ENCODE measurements at regions not wholly inside any gene's neighbourhood (a gene's known extent, or its start where the extent isn't known, plus 50 kb on each side); places are given as distances from the start of the nearest gene placed in this dataset.

GRCh38 chr12:89906178-89906577 lies 197.5 kb upstream of the ATP2B1 start:
- no peak for TF ChIP-seq CTCF (IDR thresholded peaks at IDR 0.05)
- no peak for TF ChIP-seq POLR2AphosphoS5 (IDR thresholded peaks at IDR 0.05)
- TF ChIP-seq POLR2A (IDR thresholded peaks at IDR 0.05), result no peak

Data from gastroesophageal sphincter (tissue), 3 donors.